ENCODE measurements at regions not wholly inside any gene's neighbourhood (a gene's known extent, or its start where the extent isn't known, plus 50 kb on each side); places are given as distances from the start of the nearest gene placed in this dataset.
A peak's percentile ranks its signal among the peaks of the same experiment; 100 is the strongest.

GRCh38 chr12:32021346-32021773 is 62.1 kb downstream of the RESF1 start:
- TF ChIP-seq CEBPB (IDR thresholded peaks at IDR 0.05) (no peak), EP300 (IDR thresholded peaks at IDR 0.05; ENCODE audit: borderline replicate concordance) (no peak), FOXM1 (IDR thresholded peaks at IDR 0.05; ENCODE audit: borderline replicate concordance, low read depth) (no peak), REST (IDR thresholded peaks at IDR 0.05; ENCODE audit: low read depth) (no peak), MAX (IDR thresholded peaks at IDR 0.05) (no peak), CREB1 (IDR thresholded peaks at IDR 0.05; ENCODE audit: low read depth) (no peak), ZBTB7A (IDR thresholded peaks at IDR 0.05; ENCODE audit: low read depth) (no peak), RAD21 (IDR thresholded peaks at IDR 0.05; ENCODE audit: low read depth) (no peak)

DNA sequence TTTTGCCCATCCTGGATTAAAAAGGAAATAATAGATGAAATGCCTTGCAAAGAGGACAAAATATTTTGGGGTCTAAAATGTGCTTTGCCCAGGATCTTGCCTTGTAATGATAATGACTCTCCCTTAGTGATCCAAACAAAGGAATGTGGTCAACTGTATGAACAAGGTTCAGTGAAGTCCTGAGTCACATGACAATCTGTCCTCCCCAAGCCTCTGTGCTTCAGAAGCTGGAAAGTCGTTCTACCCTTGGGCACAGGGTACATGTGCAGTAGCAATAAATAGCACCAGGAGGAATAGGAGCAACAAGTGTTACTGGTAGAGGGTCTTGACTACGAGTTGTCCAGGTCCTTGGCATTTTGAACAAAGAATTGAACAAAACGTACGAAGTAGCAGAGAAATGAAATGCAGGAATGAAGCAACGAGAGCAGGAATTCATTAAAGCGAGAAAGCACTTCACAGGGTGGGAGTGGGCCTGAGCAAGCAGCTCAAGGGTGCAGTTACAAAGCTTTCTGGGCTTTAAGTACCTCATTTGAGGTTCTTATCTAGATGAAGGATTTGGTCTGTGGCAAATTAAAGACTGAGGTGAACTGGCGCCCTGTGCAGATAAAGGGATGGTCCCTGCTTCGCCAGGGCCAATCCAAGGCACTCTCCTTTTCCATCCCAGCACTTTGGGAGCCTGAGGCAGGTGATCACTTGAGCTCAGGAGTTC is 65.8 kb downstream of the RESF1 start:
- TF ChIP-seq TCF12 (IDR thresholded peaks at IDR 0.05; ENCODE audit: low read depth) (no peak), CEBPB (IDR thresholded peaks at IDR 0.05) (no peak), USF1 (IDR thresholded peaks at IDR 0.05) (0 out of 2 replicates have a peak, but pooled peaks have one; percentile 10), ZBTB7A (IDR thresholded peaks at IDR 0.05; ENCODE audit: low read depth) (no peak), CREB1 (IDR thresholded peaks at IDR 0.05; ENCODE audit: low read depth) (no peak), MAX (IDR thresholded peaks at IDR 0.05) (no peak), EGR1 (IDR thresholded peaks at IDR 0.05) (no peak)

GRCh38 chr12:32025906-32026305 is 66.7 kb downstream of the RESF1 start:
- TF ChIP-seq EGR1 (IDR thresholded peaks at IDR 0.05) (no peak), EP300 (IDR thresholded peaks at IDR 0.05; ENCODE audit: borderline replicate concordance) (no peak), USF1 (IDR thresholded peaks at IDR 0.05) (no peak), ZBTB7A (IDR thresholded peaks at IDR 0.05; ENCODE audit: low read depth) (no peak), CEBPB (IDR thresholded peaks at IDR 0.05) (no peak), YY1 (IDR thresholded peaks at IDR 0.05; ENCODE audit: low read depth) (no peak), TEAD4 (IDR thresholded peaks at IDR 0.05) (no peak), REST (IDR thresholded peaks at IDR 0.05; ENCODE audit: low read depth) (no peak), FOXM1 (IDR thresholded peaks at IDR 0.05; ENCODE audit: borderline replicate concordance, low read depth) (no peak), NFIC (IDR thresholded peaks at IDR 0.05) (no peak), CREB1 (IDR thresholded peaks at IDR 0.05; ENCODE audit: low read depth) (no peak), TAF1 (IDR thresholded peaks at IDR 0.05; ENCODE audit: low read depth) (no peak), MAX (IDR thresholded peaks at IDR 0.05) (no peak), RAD21 (IDR thresholded peaks at IDR 0.05; ENCODE audit: low read depth) (no peak), TCF12 (IDR thresholded peaks at IDR 0.05; ENCODE audit: low read depth) (no peak)

GRCh38 chr12:32027684-32028365 is 68.6 kb downstream of the RESF1 start:
- no peak for TF ChIP-seq USF1 (IDR thresholded peaks at IDR 0.05)
- no peak for TF ChIP-seq MAX (IDR thresholded peaks at IDR 0.05)
- no peak for TF ChIP-seq NFIC (IDR thresholded peaks at IDR 0.05)
- no peak for TF ChIP-seq TCF12 (IDR thresholded peaks at IDR 0.05; ENCODE audit: low read depth)
- TF ChIP-seq EGR1 (IDR thresholded peaks at IDR 0.05), result no peak
- TF ChIP-seq ZBTB7A (IDR thresholded peaks at IDR 0.05; ENCODE audit: low read depth), result no peak
- TF ChIP-seq CEBPB (IDR thresholded peaks at IDR 0.05), result no peak
- TF ChIP-seq YY1 (IDR thresholded peaks at IDR 0.05; ENCODE audit: low read depth), result no peak
- no peak for TF ChIP-seq EP300 (IDR thresholded peaks at IDR 0.05; ENCODE audit: borderline replicate concordance)
- no peak for TF ChIP-seq CREB1 (IDR thresholded peaks at IDR 0.05; ENCODE audit: low read depth)

DNA sequence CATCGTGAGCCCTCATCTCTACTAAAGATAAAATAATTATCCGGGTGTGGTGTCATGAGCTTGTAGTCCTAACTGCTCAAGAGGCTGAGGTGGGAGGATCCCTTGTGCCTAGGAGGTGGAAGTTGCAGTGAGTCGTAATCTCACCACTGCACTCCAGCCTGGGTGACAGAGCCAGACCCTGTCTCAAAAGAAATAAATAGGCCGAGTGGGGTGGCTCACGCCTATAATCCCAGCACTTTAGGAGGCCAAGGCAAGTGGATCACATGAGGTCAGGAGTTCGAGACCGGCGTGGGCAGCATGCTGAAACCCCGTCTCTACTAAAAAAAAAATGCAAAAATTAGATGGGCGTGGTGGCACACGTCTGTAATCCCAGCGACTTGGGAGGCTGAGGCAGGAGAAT is 70.9 kb downstream of the RESF1 start:
- no peak for TF ChIP-seq ZBTB7A (IDR thresholded peaks at IDR 0.05; ENCODE audit: low read depth)
- TF ChIP-seq REST (IDR thresholded peaks at IDR 0.05; ENCODE audit: low read depth), result no peak
- no peak for TF ChIP-seq TEAD4 (IDR thresholded peaks at IDR 0.05)
- TF ChIP-seq USF1 (IDR thresholded peaks at IDR 0.05), result no peak
- no peak for TF ChIP-seq NFIC (IDR thresholded peaks at IDR 0.05)
- TF ChIP-seq TCF12 (IDR thresholded peaks at IDR 0.05; ENCODE audit: low read depth), result no peak
- no peak for TF ChIP-seq TAF1 (IDR thresholded peaks at IDR 0.05; ENCODE audit: low read depth)
- no peak for TF ChIP-seq FOXM1 (IDR thresholded peaks at IDR 0.05; ENCODE audit: borderline replicate concordance, low read depth)
- no peak for TF ChIP-seq RAD21 (IDR thresholded peaks at IDR 0.05; ENCODE audit: low read depth)
- TF ChIP-seq EP300 (IDR thresholded peaks at IDR 0.05; ENCODE audit: borderline replicate concordance), result no peak
- no peak for TF ChIP-seq CREB1 (IDR thresholded peaks at IDR 0.05; ENCODE audit: low read depth)
- no peak for TF ChIP-seq MAX (IDR thresholded peaks at IDR 0.05)
- no peak for TF ChIP-seq CEBPB (IDR thresholded peaks at IDR 0.05)
- TF ChIP-seq YY1 (IDR thresholded peaks at IDR 0.05; ENCODE audit: low read depth), result no peak
- TF ChIP-seq EGR1 (IDR thresholded peaks at IDR 0.05), result no peak

All from Ishikawa (cell line).